ENCODE measurements at regions not wholly inside any gene's neighbourhood (a gene's known extent, or its start where the extent isn't known, plus 50 kb on each side); places are given as distances from the start of the nearest gene placed in this dataset.

GRCh38 chr3:146682171-146682570, 77.0 kb upstream of the PLSCR5 start:
- Histone ChIP-seq H3K4ac (ENCODE audit: low read depth, low read length) (no peak overlapping the region), H4K20me1 (ENCODE audit: insufficient read depth, low read length) (no peaks in the 10 kb centered on the region), H4K91ac (ENCODE audit: insufficient read depth, low read depth, low read length) (no peak overlapping the region), H3K4me2 (ENCODE audit: low read depth, low read length) (no peak overlapping the region), H4K5ac (ENCODE audit: low read depth, low read length) (no peak overlapping the region), H3K9me1 (ENCODE audit: insufficient read depth, low read length) (no peaks in the 10 kb centered on the region), H2AK5ac (ENCODE audit: low read depth, low read length) (no peak overlapping the region), H3K4me1 (ENCODE audit: control insufficient read depth, insufficient read depth, low read length) (no peaks in the 10 kb centered on the region), H2BK120ac (ENCODE audit: low read depth, low read length) (no peak overlapping the region), H2AFZ (replicated peaks; ENCODE audit: low read length, poor library complexity) (no peak overlapping the region), H3K27ac (ENCODE audit: insufficient read depth, low read length) (no peak overlapping the region), H2BK5ac (ENCODE audit: low read depth, low read length, poor library complexity, severe bottlenecking) (no peak overlapping the region), H2BK20ac (ENCODE audit: low read depth, low read length) (no peak overlapping the region), H3K9me3 (ENCODE audit: control insufficient read depth, insufficient read depth, low read length) (no peaks in the 10 kb centered on the region), H2BK15ac (ENCODE audit: low read depth, low read length) (no peak overlapping the region), H3K79me1 (ENCODE audit: low read depth in 1 of 2, low read length in 2 of 2) (no peaks in the 10 kb centered on the region), H3K14ac (replicated peaks; ENCODE audit: low read depth, low read length) (no peak overlapping the region), H3K27me3 (ENCODE audit: control insufficient read depth, insufficient read depth, low read length) (no peaks in the 10 kb centered on the region), H3K23ac (ENCODE audit: low read depth, low read length) (no peak overlapping the region), H3K9ac (ENCODE audit: low read depth, low read length) (no peak overlapping the region), H3K18ac (ENCODE audit: low read depth, low read length) (no peak overlapping the region), H2AK9ac (replicated peaks; ENCODE audit: low read depth, low read length, poor library complexity) (no peak overlapping the region), H3K4me3 (ENCODE audit: insufficient read depth, low read depth, low read length) (no peak overlapping the region), H3K36me3 (ENCODE audit: control insufficient read depth, insufficient read depth, low read length) (no peaks in the 10 kb centered on the region), H3K56ac (ENCODE audit: extremely low read depth, insufficient read depth, low read length) (no peak overlapping the region), H4K8ac (ENCODE audit: low read depth in 2 of 2, low read length in 2 of 2) (no peak overlapping the region)
- DNase-seq: peak; percentile 0
- no peak for ATAC-seq (ENCODE audit: low read depth)
- ChIA-PET POLR2A (ENCODE audit: unreplicated experiment) (interaction anchor here (0.7 kb wide), 1 partner anchor 12 kb away, joined by 3 read pairs; no protein-coding TSS in a partner anchor), CTCF (interaction anchor here (0.6 kb wide), 1 partner anchor 25 kb away, joined by 3 read pairs; no protein-coding TSS in a partner anchor)
- in situ Hi-C loops (cut with MboI; ENCODE audit: low sequenced_read_pairs): no loop called here
- no TSS peak for BruUV-seq (replicated peaks)
- WGBS, 2 experiments (ENCODE audit: extremely low coverage in 2 of 2, insufficient read length in 1 of 2): no CpG with 5 or more reads among the region's 5 CpGs
- intact Hi-C loops (cut with micrococcal nuclease): no loop called here
- TF ChIP-seq CEBPB (IDR thresholded peaks at IDR 0.05; ENCODE audit: low read depth, low read length) (no peak), POLR2A (IDR thresholded peaks at IDR 0.05; ENCODE audit: low read depth, low read length) (no peak), MXI1 (IDR thresholded peaks at IDR 0.05; ENCODE audit: borderline replicate concordance, low read depth, low read length) (no peak), MAZ (IDR thresholded peaks at IDR 0.05; ENCODE audit: borderline replicate concordance, low read depth, low read length) (no peak), FOS (IDR thresholded peaks at IDR 0.05; ENCODE audit: low read depth, low read length) (no peak), CHD1 (IDR thresholded peaks at IDR 0.05; ENCODE audit: low read depth, low read length) (no peak), RAD21 (IDR thresholded peaks at IDR 0.05; ENCODE audit: low read length) (no peak), SMC3 (IDR thresholded peaks at IDR 0.05; ENCODE audit: low read depth, low read length) (no peak), RCOR1 (IDR thresholded peaks at IDR 0.05; ENCODE audit: insufficient replicate concordance, low read length) (no peak), NFE2L2 (IDR thresholded peaks at IDR 0.05; ENCODE audit: low read depth, low read length) (no peak), BHLHE40 (IDR thresholded peaks at IDR 0.05; ENCODE audit: low read depth, low read length) (no peak), USF2 (IDR thresholded peaks at IDR 0.05; ENCODE audit: low read depth, low read length) (no peak)
- TF ChIP-seq, protein P1, sequence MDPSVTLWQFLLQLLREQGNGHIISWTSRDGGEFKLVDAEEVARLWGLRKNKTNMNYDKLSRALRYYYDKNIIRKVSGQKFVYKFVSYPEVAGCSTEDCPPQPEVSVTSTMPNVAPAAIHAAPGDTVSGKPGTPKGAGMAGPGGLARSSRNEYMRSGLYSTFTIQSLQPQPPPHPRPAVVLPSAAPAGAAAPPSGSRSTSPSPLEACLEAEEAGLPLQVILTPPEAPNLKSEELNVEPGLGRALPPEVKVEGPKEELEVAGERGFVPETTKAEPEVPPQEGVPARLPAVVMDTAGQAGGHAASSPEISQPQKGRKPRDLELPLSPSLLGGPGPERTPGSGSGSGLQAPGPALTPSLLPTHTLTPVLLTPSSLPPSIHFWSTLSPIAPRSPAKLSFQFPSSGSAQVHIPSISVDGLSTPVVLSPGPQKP (IDR thresholded peaks at IDR 0.05; ENCODE audit: borderline replicate concordance, low read depth, low read length): no peak
- dilution Hi-C loops (cut with HindIII; ENCODE audit: low sequenced_read_pairs, unreplicated experiment): no loop called here
